ENCODE measurements at regions not wholly inside any gene's neighbourhood (a gene's known extent, or its start where the extent isn't known, plus 50 kb on each side); places are given as distances from the start of the nearest gene placed in this dataset.
"Not testable (repeated sequence)": the region's sequence is repeated elsewhere in the genome, so short reads cannot be mapped to it uniquely, and the experiment has no call there.

DNA sequence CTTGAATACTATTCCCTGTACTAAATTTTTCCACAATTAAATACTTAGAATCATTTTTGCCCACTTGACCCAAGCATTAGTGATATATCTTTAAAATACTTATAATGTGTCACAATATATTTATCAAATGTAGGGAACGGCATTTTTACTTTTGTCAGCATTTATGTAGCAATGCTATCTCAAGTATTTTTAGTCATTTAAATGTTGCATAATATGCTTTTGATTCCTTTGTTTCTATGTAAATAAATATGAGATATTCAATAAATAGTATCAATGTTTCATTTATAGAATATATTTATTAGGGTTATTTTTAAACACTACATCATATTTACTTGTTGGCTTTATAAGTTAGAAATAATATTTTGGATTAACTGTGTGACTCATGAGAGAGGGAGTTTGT is 199.7 kb upstream of the WSB1 start:
- not testable (repeated sequence) for DNase-seq (ENCODE audit: low read depth in 2 of 2)

DNA sequence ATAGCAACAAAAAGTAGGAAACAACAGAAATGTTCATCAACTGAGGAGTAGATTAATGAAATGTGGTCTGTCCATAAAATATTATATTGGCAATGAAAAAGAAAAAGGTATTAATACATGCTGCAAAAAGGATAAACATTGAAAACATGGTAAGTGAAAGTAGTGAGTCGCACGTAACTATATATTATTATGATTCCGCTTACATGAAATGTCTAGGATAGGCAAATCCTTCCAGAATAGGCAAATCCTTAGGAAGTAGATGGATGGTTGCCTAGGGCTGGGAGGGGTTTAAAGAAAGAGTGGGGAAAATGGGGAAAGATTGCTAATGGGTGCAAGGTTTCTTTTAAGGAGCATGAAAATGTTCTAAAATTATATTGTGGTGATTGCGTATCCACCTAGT is 198.1 kb upstream of the WSB1 start:
- DNase-seq (ENCODE audit: low read depth in 2 of 2), result not testable (repeated sequence)

DNA sequence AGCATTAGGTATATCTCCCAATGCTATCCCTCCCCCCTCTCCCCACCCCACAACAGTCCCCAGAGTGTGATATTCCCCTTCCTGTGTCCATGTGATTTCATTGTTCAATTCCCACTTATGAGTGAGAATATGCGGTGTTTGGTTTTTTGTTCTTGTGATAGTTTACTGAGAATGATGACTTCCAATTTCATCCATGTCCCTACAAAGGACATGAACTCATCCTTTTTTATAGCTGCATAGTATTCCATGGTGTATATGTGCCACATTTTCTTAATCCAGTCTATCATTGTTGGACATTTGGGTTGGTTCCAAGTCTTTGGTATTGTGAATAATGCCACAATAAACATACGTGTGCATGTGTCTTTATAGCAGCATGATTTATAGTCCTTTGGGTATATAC is 194.6 kb upstream of the WSB1 start:
- DNase-seq (ENCODE audit: low read depth in 2 of 2), result not testable (repeated sequence)

DNA sequence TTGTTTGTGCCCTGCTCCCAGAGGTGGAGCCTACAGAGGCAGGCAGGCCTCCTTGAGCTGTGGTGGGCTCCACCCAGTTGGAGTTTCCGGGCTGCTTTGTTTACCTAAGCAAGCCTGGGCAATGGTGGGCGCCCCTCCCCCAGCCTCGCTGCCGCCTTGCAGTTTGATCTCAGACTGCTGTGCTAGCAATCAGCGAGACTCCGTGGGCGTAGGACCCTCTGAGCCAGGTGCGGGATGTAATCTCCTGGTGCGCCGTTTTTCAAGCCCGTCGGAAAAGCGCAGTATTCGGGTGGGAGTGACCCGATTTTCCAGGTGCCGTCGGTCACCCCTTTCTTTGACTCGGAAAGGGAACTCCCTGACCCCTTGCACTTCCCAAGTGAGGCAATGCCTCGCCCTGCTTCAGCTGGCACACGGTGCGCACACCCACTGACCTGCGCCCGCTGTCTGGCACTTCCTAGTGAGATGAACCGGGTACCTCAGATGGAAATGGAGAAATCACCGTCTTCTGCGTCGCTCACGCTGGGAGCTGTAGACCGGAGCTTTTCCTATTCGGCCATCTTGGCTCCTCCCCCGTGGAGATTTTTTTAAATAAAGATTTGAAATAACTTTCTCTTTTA is 189.2 kb upstream of the WSB1 start:
- not testable (repeated sequence) for DNase-seq (ENCODE audit: low read depth in 2 of 2)

DNA sequence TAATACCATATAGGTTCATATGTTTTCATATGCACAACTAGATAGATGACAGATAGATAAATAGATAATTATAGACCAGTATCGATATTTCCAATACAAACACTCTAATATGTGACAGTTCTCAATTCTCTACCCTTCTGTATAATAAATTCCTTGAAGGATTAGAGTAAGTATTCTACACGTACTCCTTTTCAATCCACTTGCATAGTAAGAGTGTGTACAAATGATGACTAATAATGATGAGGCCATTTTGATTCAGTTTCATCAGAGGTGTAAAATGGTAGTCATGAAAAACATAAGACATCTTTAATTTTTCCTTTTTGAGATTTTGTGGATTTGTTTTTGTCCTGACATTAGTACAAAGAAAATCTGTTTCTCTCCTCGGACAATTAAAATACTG is 188.3 kb upstream of the WSB1 start:
- DNase-seq (ENCODE audit: low read depth in 2 of 2), result no peak

DNA sequence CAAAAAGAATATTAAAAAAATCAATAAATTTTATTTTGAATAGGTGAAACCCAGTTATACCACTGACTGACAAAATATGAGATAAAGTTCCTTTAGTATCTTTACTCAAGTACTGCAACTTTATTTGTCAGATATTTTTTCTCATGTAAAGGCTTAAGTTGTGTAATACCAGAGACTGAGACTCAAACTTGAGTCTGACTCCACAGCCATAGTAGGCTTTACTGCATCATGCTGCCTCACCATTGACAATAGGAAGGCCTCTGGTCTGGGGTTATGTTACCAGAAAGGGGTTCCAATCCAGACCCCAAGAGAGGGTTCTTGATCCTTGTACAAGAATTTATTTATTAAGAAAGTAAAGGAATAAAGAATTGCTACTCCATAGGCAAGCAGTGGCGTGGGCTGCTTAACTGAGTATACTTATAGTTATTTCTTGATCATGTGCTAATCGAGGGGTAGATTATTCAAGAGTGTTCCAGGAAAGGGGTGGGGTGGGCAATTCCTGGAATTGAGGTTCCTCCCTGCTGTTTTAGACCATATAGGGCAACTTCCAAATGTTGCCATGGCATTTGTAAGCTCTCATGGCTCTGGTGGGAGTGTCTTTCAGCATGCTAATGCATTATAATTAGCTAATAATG is 187.4 kb upstream of the WSB1 start:
- DNase-seq (ENCODE audit: low read depth in 2 of 2), result no peak

DNA sequence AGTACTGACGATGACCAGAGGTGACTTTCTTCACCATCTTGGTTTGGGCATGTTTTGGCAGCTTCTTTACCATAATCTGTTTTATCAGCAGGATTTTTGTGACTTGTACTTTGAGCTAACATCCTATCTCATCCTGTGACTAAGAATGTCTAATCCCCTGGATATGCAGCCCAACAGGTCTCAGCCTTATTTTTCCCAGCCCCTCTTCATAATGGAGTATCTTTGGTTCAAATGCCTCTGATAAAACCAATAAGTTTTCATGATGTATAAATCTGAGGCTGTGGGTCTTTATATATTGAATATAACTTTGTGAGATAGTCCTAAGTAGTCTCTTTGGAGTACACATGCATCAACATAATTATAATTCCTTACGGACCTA is 186.9 kb upstream of the WSB1 start:
- DNase-seq (ENCODE audit: low read depth in 2 of 2), result no peak

DNA sequence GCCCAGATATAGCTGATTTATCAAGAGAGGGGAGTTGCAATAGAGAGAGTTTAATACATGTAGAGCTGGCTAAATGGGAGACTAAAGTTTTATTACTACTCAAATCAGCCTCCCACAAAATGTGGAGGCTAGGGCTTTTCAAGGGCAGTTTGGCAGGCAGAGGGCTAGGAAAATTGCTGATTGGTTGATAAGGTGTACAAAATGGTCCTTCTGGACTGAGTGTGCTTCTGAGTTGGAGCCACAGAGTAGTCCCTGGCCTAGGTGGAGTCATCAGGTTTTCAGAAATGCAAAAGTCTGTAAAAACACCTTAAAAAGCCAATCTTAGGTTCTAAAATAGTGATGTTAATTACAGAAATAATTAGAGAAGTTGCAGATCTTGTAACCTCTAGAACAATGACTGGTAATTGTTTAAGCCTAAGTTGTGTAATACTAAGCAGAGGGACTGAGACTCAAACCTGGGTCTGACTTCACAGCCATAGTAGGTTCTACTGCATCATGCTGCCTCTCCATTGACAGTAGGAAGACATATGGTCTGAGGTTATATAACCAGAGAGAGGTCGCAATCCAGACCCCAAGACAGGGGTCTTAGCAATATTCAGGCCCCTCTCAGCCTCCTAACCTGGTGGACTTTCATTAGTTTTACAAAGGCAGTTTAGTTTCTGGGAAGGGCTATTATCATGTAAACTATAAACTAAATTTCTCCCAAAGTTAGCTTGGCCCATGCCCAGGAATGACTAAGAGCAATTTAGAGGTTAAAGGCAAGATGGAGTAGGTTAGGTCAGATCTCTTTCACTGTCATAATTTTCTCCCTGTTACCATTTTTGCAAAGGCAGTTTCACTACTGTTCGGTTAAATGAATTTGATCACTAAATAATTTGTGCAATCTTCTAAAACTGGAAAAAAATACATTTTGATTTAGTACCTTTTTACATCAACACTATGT is 186.3 kb upstream of the WSB1 start:
- DNase-seq (ENCODE audit: low read depth in 2 of 2), result not testable (repeated sequence)

DNA sequence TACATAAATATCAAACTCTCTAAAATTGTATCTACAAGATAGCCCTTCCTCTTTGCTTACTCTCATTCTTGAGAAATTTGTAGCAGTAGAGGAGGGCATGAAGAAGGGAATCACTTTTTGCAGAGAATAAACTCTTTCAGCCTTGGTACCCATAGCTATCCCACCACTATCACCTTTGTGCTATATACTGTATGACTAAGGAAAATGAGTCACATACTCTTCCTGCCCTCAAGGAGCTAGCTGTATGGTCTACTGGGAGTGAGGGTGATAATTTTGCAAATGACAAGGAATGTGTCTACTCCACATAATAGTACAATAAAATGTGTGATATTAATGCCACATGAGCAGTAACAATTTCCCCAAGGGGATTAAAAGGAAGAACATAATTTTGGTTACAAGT is 184.6 kb upstream of the WSB1 start:
- no peak for DNase-seq (ENCODE audit: low read depth in 2 of 2)

DNA sequence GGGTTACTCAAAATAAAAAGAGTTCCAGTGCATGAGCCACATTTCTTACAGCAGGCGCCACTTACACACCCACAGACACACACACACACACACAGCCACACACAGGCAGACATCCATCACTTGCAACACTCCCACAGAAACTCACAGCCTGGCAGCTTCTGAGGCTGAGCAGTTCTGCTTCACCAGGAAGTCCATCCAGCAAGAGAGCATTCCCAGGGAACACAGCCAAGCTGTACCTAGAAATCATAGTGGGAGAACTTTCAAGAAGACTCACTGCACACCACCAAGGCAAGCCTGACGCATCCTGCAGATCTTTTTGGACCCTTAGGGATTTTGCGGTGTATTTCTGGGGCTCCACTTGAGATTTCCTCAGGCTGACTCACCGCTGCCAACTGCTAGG is 140.9 kb upstream of the WSB1 start:
- DNase-seq (ENCODE audit: low read depth in 2 of 2), result no peak

DNA sequence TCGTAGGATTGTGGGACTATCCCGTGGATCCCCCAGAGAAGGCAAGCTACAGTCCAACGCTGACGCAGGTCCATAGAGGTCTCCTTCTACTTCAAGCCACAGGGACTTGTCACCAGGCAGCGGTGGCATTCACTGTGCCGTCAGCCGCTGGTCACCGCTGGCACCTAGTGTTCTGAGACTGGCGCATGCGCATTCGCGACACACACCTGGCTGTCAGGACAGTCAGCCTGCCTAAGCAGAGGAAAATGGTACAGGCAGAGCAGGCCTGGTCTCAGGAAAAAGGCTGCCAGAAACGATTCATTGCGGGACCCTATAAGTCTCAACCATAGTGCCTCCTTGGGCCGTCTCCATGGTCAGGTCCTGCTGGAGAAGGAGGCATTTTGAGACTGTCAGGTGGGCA is 138.0 kb upstream of the WSB1 start:
- no peak for DNase-seq (ENCODE audit: low read depth in 2 of 2)

DNA sequence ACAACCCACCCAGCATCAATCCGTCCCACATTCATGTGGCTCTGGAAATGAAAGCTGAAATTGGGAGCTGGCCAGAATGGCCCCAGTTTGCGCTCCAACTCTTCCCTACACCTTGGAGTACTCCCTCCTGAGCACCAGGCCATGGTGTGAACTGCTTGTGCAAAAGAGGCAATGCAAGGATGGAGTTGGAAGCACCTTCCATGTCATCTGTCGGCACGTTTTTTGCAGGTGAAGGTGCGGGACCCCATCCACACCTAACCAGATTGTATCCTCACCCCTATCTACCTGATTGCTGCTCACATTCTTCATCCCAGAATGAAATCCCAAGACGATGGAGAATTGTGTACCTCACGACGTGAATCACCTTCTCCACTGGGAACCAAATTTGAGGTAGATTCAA is 136.6 kb upstream of the WSB1 start:
- no peak for DNase-seq (ENCODE audit: low read depth in 2 of 2)

DNA sequence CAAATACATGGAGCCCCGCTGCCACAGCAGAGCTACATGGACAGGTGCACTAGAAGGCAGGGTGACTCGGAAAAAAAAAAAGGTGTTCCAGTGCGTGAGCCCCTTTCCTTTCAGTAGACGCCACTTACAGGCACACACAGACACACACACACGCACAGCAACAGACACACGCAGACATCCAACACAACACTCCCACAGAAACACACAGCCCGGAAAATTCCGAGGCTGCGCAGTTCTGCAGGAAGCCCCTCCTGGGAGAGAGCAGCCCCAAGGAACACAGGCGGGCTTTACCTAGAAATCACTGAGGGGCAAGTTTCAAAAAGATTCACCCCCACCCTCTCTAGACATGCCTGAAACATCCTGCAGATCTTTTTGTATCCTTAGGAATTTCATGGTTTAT is 136.0 kb upstream of the WSB1 start:
- no peak for DNase-seq (ENCODE audit: low read depth in 2 of 2)

DNA sequence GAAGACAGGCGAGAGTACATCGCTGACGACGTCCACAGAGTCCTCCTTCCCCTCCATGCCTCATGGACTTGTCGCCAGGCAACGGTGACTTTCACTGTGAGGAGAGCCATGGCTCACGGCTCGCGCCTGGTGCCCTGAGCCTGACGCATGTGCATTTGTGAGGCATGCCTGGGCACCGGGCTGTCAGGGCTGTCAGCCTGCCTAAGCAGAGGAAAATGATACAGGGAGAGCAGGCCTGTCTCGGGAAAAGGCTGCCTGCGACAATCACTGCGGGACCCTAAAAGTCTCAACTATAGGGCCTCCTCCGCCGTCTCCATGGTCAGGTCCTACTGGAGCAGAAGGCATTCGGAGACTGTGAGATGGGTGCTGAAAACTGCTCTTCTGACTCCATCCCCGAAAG is 135.5 kb upstream of the WSB1 start:
- no peak for DNase-seq (ENCODE audit: low read depth in 2 of 2)

DNA sequence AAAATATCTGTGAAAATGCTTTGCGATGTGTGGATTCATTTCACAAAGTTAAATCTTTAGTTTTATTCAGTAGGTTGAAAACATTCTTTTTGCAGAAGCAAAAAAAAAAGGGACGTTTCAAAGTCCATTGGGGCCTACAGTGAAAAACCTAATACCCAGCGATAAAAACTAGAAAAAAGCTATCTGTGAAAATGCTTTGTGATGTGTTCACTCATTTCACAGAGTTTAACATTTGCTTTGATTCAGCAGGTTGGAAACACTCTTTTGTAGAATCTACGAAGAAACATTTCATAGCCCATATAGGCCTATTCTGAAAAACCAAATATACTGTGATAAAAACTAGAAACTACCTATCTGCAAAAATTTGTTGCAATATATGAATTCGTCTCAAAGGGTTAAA is 113.6 kb upstream of the WSB1 start:
- no peak for DNase-seq (ENCODE audit: low read depth in 2 of 2)

DNA sequence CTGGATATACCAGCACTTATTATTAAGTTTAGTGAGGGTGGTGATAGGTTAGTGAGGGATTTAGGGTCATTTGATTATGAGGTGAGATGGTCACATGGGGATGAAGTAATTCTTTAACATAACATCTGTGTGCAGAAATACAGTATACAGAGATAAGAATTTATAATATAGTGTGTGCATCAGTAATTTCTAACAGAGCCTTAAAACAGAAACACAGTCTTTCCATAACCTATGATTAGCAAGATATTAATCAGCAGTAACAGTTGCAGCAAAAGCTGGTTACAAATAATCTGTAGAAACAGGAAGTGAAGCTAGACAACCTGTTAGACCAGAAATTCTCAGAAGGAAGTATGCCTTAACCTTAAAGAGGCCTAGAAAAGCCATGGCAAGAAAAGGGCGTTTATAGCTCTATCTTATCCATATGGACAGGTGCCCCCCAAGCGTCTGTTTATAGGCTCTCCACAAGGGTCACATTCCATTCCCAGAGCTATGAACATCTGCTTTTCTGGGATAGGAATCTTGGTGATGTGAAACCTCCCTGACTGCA is 112.5 kb upstream of the WSB1 start:
- DNase-seq (ENCODE audit: low read depth in 2 of 2), result not testable (repeated sequence)

DNA sequence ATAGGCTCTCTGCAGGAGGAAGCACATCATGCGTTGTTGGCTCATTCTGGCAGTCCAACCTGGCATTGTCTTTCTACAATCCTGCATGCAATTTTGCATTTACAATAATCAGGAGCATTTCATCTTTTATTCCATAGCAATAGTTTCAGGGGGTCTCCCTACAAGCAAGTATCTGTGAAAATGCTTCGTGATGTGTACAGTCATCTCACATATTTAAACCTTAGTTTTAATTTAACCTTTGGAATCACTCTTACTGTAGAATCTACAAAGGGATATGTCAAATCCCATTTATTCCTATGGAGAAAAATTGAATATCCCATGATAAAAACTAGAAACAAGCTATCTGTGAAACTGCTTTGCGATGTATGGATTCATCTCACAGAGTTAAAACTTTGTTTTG is 112.0 kb upstream of the WSB1 start:
- DNase-seq (ENCODE audit: low read depth in 2 of 2), result no peak

DNA sequence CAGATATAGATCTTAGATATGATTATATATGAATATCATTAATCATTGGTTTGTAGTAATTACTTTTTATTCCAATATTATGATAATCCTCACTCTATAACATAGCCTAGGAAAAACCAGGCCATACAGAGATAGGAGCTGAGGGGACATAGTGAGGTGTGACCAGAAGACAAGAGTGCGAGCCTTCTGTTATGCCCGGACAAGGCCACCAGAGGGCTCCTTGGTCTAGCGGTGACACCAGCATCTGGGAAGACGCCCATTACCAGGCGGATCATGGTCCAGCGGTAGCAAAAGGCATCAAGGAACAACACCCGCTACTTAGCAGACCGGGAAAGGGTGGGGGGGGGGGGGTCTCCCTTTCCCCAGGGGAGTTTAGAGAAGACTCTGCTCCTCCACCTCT is 96.4 kb upstream of the WSB1 start:
- not testable (repeated sequence) for DNase-seq (ENCODE audit: low read depth in 2 of 2)

DNA sequence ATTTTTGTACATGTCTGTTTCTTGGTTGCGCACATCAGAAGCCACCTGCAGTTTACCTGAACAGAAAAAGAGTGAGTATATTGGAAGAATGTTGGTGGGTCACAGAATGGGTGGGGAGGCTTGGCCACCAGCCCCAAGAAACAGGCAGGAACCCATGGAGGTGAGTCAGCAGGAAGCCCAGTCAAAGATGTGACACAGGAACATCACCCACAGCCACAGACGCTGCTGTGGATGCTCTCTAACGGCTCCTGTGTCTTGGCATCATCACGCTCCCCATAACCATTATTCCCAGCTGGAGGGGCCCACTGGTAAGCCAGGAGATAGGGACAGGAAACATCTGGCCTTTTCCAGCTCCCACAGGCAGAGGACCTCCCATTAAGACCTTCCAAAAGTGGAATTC is 94.0 kb upstream of the WSB1 start:
- no peak for DNase-seq (ENCODE audit: low read depth in 2 of 2)

DNA sequence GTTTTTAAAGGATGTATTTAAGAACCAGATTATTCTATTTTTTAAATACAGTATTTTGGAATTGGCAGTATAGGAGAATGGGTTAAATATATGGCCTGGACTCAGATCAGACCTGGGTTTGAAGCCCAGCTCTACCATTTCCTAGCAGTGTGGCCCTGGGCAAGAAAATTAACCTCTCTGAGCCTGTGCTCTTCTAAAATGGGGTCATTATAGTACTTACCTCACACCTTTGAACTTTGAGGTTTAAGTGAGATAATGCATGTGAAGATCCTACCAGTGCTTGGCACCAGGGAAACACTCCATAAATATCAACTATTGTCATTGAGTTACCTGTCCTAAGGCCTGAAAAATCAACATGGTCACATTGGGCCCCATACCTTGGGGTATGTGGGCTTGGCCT is 93.4 kb upstream of the WSB1 start:
- no peak for DNase-seq (ENCODE audit: low read depth in 2 of 2)

DNA sequence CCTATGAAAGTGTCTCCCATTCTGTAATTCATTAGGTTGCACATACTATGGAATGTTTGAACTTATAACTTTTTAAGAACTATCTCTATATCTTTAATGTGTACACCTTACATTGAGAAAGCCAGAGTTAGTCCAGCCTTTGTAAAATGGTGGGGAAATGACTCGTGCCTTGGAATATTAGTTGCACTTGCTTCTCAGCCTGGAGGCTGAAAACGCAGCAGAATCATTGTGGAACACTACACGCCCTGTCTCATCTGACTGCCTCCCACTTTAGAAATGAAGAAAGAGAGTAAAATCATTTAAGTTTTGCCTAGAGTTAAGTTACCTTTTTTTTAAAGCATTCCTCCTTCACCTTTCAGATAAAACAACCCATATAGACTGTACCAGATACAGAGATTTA is 90.7 kb upstream of the WSB1 start:
- no peak for DNase-seq (ENCODE audit: low read depth in 2 of 2)

DNA sequence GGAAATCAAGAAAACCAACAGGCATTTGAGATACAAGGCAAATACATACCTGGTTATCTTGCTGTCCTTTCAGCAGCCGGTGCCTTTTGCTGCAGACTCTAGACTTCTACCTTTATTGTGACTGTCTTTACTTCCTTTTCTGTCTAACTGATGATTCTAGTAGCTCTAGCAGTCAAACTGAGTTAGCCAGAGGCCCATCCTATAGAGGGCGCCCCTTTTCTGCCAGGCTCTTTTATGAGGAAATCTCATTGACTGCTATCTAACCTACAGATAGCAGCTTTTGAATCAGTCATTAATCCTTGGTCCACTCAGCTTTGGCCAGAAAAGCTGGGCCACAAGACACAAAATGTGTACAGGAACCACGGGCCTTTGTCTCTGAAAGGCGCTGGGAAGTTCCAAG is 87.5 kb upstream of the WSB1 start:
- DNase-seq (ENCODE audit: low read depth in 2 of 2), result no peak

DNA sequence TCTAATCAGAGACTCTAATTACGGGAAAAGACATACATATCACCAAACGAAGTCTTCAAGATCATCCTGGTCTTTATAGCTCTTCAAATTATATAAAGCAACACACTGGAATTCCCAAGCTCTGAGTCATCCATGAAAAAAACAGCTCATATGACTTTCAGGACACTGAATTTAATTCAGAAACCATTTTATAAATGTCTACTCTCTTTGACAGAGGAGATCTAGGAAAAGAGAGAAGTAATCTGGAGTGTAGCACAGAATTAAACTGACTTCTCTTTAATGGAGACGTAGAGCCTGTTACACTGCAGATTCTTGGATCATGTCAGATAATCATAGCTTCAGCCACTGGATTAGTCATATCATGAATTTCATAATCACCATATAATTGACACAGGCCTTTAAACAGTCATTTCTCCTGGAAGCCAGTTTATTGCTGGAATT is 86.8 kb upstream of the WSB1 start:
- no peak for DNase-seq (ENCODE audit: low read depth in 2 of 2)

Data from activated CD4-positive, alpha-beta T cell treated with anti-CD3 and anti-CD28 coated beads for 24 hours (primary cell).